OCI-LY3 (cell line): ENCODE measurements at regions not wholly inside any gene's neighbourhood (a gene's known extent, or its start where the extent isn't known, plus 50 kb on each side); places are given as distances from the start of the nearest gene placed in this dataset.

Experiments used
- CTCF ChIP-seq: fragments of 200-600, 300-600 bp; sonication (generic); IDR thresholded peaks from 2 replicates; pipeline ENCODE4 v1.5.1; 2014; ENCODE audit warnings: antibody characterized with exemption, low read length, low read depth
- EZH2phosphoT487 ChIP-seq: fragments of 200-600 bp; shearing (Covaris generic); IDR thresholded peaks from 2 replicates; pipeline ENCODE4 v1.6.1; 2018; ENCODE audit warnings: antibody characterized with exemption, mixed run types, low read depth

GRCh38 chr21:32888971-32889370, 117.4 kb upstream of the PAXBP1 start:
- TF ChIP-seq CTCF: no peak
- TF ChIP-seq EZH2phosphoT487: no peak
